B cell (primary cell): ENCODE measurements at regions not wholly inside any gene's neighbourhood (a gene's known extent, or its start where the extent isn't known, plus 50 kb on each side); places are given as distances from the start of the nearest gene placed in this dataset.

ENCODE experiments used
- ATAC-seq: fragments of 200-7000 bp; cut with Tn5 transposase; one replicate; pipeline ENCODE4 v1.10.0; 2021; ENCODE audit warnings: low read depth, mild to moderate bottlenecking, moderate number of reproducible peaks, moderate library complexity
- CTCF ChIA-PET: fragments of 350-600 bp; sonication (Branson Sonifier 250); formaldehyde crosslinking; loops from one replicate; lab custom pipeline; 2021; ENCODE audit warnings: antibody characterized with exemption, inconsistent platforms; lab: Charles Lee
- POLR2A ChIA-PET: fragments of 350-600 bp; sonication (Branson Sonifier 250); formaldehyde crosslinking; loops from one replicate; lab custom pipeline; 2021; ENCODE audit warnings: antibody characterized with exemption; lab: Charles Lee
- DNase-seq: peaks from one replicate; pipeline ENCODE4 v3.0.0; 2013
- H2AFZ ChIP-seq: 2 replicates; pipeline ENCODE4 v1.6.1; 2012; ENCODE audit warnings: mild to moderate bottlenecking, low read depth, low read length; ENCODE audit not compliant: insufficient read depth, poor library complexity, severe bottlenecking
- H3K27ac ChIP-seq, 2 donors: 1 replicate in 1 of 2; 2 replicates in 1 of 2; pipeline ENCODE4 v1.5.1; 2012 to 2013; ENCODE audit warnings: low read length in 2 of 2, mild to moderate bottlenecking in 2 of 2, moderate library complexity in 1 of 2
- H3K27me3 ChIP-seq, 4 experiments: fragments of 200-600 bp in 1 of 4; sonication (generic) in 1 of 4; replicated peaks in 1 of 4; 1 replicate in 2 of 4; 2 replicates in 2 of 4; pipeline versions ENCODE4 v1.6.1 to v1.7.0; 2013 to 2016; ENCODE audit warnings: low read length in 3 of 4, mild to moderate bottlenecking in 2 of 4, mixed read lengths in 1 of 4, moderate library complexity in 1 of 4; ENCODE audit not compliant: insufficient read depth in 4 of 4, control insufficient read depth in 3 of 4; ENCODE audit errors: control extremely low read depth in 1 of 4
- H3K36me3 ChIP-seq, 2 experiments: replicated peaks in 1 of 2; 1 replicate in 1 of 2; 2 replicates in 1 of 2; pipeline versions ENCODE4 v1.6.1 to v1.7.1; 2013; ENCODE audit warnings: low read length in 1 of 2; ENCODE audit not compliant: insufficient read depth in 2 of 2, control insufficient read depth in 1 of 2; ENCODE audit errors: control extremely low read depth in 1 of 2, extremely low read depth in 1 of 2
- H3K4me1 ChIP-seq, 2 donors: fragments of 200-600 bp in 1 of 2; sonication (generic) in 1 of 2; 1 replicate in 1 of 2; 2 replicates in 1 of 2; pipeline versions ENCODE4 v1.5.1 to v1.6.1; 2013 to 2017; ENCODE audit warnings: low read length in 2 of 2; ENCODE audit not compliant: control insufficient read depth in 2 of 2, insufficient read depth in 2 of 2
- H3K4me2 ChIP-seq: replicated peaks from 2 replicates; pipeline ENCODE3; 2012; ENCODE audit warnings: mild to moderate bottlenecking, low read depth, low read length; ENCODE audit not compliant: poor library complexity, severe bottlenecking
- H3K4me3 ChIP-seq, 5 experiments: fragments of 200-600 bp in 1 of 5; sonication (generic) in 1 of 5; 1 replicate in 3 of 5; 2 replicates in 2 of 5; pipeline versions ENCODE4 v1.5.1 to v1.7.0; 2011 to 2016; ENCODE audit warnings: low read length in 4 of 5, mild to moderate bottlenecking in 4 of 5, low read depth in 2 of 5, control low read depth in 1 of 5, moderate library complexity in 1 of 5; ENCODE audit not compliant: insufficient read depth in 1 of 5; ENCODE audit errors: control extremely low read depth in 1 of 5, extremely low read depth in 1 of 5
- H3K79me2 ChIP-seq: fragments of 200-600 bp; sonication (generic); one replicate; pipeline ENCODE4 v1.6.0; 2016; ENCODE audit warnings: low read length; ENCODE audit not compliant: control insufficient read depth, insufficient read depth
- H3K9ac ChIP-seq: fragments of 200-600 bp; sonication (generic); 2 replicates; pipeline ENCODE4 v1.6.1; 2017; ENCODE audit warnings: mild to moderate bottlenecking, low read length, moderate library complexity
- H3K9me3 ChIP-seq, 3 donors: one replicate each; pipeline versions ENCODE4 v1.6.1 to v1.7.1; 2013; ENCODE audit warnings: low read length in 2 of 3; ENCODE audit not compliant: control insufficient read depth in 2 of 3, insufficient read depth in 1 of 3; ENCODE audit errors: control extremely low read depth in 1 of 3
- H4K20me1 ChIP-seq: 2 replicates; pipeline ENCODE4 v1.6.0; 2012; ENCODE audit warnings: mild to moderate bottlenecking, low read length; ENCODE audit not compliant: insufficient read depth, control insufficient read depth, poor library complexity, severe bottlenecking
- H3K27ac Mint-ChIP-seq: one replicate; pipeline ENCODE4 v1.8.0; 2021; ENCODE audit warnings: mixed read lengths
- H3K27me3 Mint-ChIP-seq: one replicate; pipeline ENCODE4 v1.8.0; 2021; ENCODE audit warnings: mixed read lengths
- H3K4me1 Mint-ChIP-seq: one replicate; pipeline ENCODE4 v1.8.0; 2021; ENCODE audit warnings: mixed read lengths
- H3K4me3 Mint-ChIP-seq: one replicate; pipeline ENCODE4 v1.8.0; 2021; ENCODE audit warnings: mixed read lengths
- H3K9me3 Mint-ChIP-seq: one replicate; pipeline ENCODE4 v1.8.0; 2022; ENCODE audit warnings: mixed read lengths; ENCODE audit not compliant: insufficient read depth
- EZH2 ChIP-seq: IDR thresholded peaks from 2 replicates; pipeline ENCODE4 v1.6.1; 2012; ENCODE audit warnings: borderline replicate concordance, low read depth, mild to moderate bottlenecking, moderate library complexity, low read length; ENCODE audit not compliant: insufficient read depth, poor library complexity, severe bottlenecking
- WGBS: methylation state at CpG from one replicate; pipeline ENCODE4 v1.1.5; 2013; ENCODE audit warnings: missing lambda C conversion rate; ENCODE audit not compliant: insufficient coverage; 5-methylcytosine and 5-hydroxymethylcytosine counted together
- intact Hi-C: fragments of 100-400 bp; cut with micrococcal nuclease; formaldehyde crosslinking; loops from one replicate; pipeline ENCODE4 v1.10.0; 2022
- TF ChIP-seq, protein P1 (sequence below): fragments of 200-600 bp; IDR thresholded peaks from one replicate; pipeline ENCODE4 v1.8.0; 2022; ENCODE audit warnings: antibody characterized with exemption, mild to moderate bottlenecking

DNA sequence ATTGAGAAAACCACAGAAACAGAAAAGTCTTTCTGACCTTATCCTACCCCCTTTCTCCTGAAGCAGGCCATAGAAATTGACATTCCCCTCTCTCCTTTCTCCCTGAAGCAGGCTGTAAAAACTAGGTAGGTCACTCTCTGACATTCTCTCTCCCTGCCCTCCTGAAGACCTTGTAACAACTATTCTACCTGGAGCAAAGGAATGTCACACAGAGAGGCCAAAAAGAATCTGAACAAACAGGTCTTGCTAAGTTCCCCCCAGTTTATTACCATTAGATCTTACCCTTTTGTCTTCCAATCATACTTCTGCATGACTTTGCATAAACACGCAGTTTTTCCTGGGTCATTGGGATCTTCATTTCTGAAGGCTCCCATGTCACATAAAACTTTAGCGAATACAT, 198.3 kb upstream of the GYPA start:
- POLR2A ChIA-PET, result no interaction called here
- no peak for ATAC-seq
- no peak overlapping the region for H3K4me2 ChIP-seq
- H3K36me3 ChIP-seq, result no peaks in the 10 kb centered on the region
- no peaks in the 10 kb centered on the region for H3K79me2 ChIP-seq
- peaks cover 0 to 3% (median 0%) of the 10 kb centered on the region in 3 donors for H3K9me3 ChIP-seq
- H3K9ac ChIP-seq, result no peak overlapping the region
- H3K27ac ChIP-seq, result no peak overlapping the region
- no peak overlapping the region for H2AFZ ChIP-seq
- TF ChIP-seq, protein P1, sequence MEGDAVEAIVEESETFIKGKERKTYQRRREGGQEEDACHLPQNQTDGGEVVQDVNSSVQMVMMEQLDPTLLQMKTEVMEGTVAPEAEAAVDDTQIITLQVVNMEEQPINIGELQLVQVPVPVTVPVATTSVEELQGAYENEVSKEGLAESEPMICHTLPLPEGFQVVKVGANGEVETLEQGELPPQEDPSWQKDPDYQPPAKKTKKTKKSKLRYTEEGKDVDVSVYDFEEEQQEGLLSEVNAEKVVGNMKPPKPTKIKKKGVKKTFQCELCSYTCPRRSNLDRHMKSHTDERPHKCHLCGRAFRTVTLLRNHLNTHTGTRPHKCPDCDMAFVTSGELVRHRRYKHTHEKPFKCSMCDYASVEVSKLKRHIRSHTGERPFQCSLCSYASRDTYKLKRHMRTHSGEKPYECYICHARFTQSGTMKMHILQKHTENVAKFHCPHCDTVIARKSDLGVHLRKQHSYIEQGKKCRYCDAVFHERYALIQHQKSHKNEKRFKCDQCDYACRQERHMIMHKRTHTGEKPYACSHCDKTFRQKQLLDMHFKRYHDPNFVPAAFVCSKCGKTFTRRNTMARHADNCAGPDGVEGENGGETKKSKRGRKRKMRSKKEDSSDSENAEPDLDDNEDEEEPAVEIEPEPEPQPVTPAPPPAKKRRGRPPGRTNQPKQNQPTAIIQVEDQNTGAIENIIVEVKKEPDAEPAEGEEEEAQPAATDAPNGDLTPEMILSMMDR, result no peak
- TF ChIP-seq EZH2, result no peak
- H3K4me1 ChIP-seq, result no peaks in the 10 kb centered on the region
- peaks cover 0 to 3% (median 0%) of the 10 kb centered on the region in 4 experiments for H3K27me3 ChIP-seq
- no peak overlapping the region for H3K4me3 ChIP-seq
- H3K9me3 Mint-ChIP-seq, result no peaks in the 10 kb centered on the region
- H3K27ac Mint-ChIP-seq, result no peak overlapping the region
- CTCF ChIA-PET, result no interaction called here
- H4K20me1 ChIP-seq, result no peaks in the 10 kb centered on the region
- no peak for DNase-seq
- H3K4me1 Mint-ChIP-seq, result no peaks in the 10 kb centered on the region
- H3K27me3 Mint-ChIP-seq, result no peaks in the 10 kb centered on the region
- H3K4me3 Mint-ChIP-seq, result no peak overlapping the region
- intact Hi-C loops, result no loop called here
- WGBS, result 100% methylated on average over 1 of the region's 2 CpGs

DNA sequence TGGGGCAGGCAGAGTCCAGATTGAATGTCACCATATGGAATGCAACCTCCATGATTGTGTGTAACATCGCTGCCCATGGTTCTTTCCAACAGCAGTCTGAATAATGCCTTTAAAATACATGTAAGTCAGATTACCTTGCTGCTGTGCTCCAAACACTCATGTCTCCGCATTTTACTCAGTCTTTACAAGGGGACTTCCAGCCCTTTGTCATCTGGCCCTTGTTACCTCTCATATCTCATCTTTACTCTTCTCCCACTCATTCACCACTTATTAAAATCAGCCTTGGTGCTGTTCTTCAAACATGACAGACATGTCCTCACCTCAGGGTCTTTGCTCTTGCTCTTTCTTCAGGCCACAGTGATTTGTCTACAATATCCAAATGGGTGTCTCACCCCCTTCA, 200.4 kb upstream of the GYPA start:
- Mint-ChIP-seq H3K27ac (no peak overlapping the region), H3K27me3 (no peaks in the 10 kb centered on the region), H3K4me3 (no peak overlapping the region), H3K4me1 (no peaks in the 10 kb centered on the region), H3K9me3 (no peaks in the 10 kb centered on the region)
- no peak overlapping the region for H3K9ac ChIP-seq
- 100% methylated on average over 1 of the region's 2 CpGs for WGBS
- no peak overlapping the region for H3K4me2 ChIP-seq
- H4K20me1 ChIP-seq, result no peaks in the 10 kb centered on the region
- no peak overlapping the region for H3K4me3 ChIP-seq
- no peak overlapping the region for H3K27ac ChIP-seq
- H2AFZ ChIP-seq, result no peak overlapping the region
- no peaks in the 10 kb centered on the region for H3K36me3 ChIP-seq
- ATAC-seq (no peak), DNase-seq (no peak)
- POLR2A ChIA-PET, result no interaction called here
- H3K9me3 ChIP-seq, result peaks cover 0 to 3% (median 0%) of the 10 kb centered on the region in 3 donors
- no peaks in the 10 kb centered on the region for H3K79me2 ChIP-seq
- CTCF ChIA-PET, result no interaction called here
- no peaks in the 10 kb centered on the region for H3K4me1 ChIP-seq
- intact Hi-C loops, result no loop called here
- H3K27me3 ChIP-seq, result peaks cover 0 to 3% (median 0%) of the 10 kb centered on the region in 4 experiments
- TF ChIP-seq EZH2, result no peak
